ENCODE measurements at regions not wholly inside any gene's neighbourhood (a gene's known extent, or its start where the extent isn't known, plus 50 kb on each side); places are given as distances from the start of the nearest gene placed in this dataset.
"Not testable (repeated sequence)": the region's sequence is repeated elsewhere in the genome, so short reads cannot be mapped to it uniquely, and the experiment has no call there.

DNA sequence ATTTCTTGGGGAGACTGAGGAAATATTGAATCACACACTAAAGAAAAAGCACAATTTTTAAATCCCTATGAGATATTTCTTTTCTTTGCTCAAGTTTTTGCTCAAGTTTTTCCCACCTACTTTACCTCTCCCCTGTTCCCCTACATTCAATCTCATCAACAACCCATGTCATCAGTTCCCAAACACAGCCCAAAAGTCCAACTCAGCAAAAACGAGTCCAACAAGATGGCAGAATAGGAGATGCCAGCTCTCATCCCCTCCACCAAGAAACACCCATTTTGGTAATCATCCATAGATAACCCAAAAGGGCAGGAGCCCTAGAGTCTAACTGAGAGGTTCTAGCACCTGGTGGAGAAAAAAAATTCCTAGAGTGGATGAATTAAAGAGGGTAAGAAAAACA, 152.5 kb upstream of the GHITM start:
- no peak for DNase-seq (ENCODE audit: low spot score)

DNA sequence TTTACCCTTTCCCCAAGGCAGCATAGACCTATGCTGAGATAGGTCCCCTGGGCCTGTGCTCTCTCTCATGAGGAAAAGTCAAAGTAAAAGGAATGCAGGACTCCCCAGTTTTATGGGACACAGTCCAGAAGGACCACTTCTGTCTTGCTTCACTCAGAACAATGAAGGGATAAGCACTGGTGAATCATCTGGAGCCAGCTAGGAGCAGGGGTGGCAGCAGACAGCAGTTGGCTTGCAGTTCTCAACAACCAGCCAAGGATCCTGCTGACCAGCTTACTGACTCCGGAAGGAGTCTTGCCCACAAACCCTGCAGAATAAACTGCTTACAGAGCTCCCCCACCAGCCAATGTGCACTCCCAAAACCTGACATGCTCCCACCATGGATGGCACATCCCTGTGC, 152.1 kb upstream of the GHITM start:
- no peak for DNase-seq (ENCODE audit: low spot score)

DNA sequence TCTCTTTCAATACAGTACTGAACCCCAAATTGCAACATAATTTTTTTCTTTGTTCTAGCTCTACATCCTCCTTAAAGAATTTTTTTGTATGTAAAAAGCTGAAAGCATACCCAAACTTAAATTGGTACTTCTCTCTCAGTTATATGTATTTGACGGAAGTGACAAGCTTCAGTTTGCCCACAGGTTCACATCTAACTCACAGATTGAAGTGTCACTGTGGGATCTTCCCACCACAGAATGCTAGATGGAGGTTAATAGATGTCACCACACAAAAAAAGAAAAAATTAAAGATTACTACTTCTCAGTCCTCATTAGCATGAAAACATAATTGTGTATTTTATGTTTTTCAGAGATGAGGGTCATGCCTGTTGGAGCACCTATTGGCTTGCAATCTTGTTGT, 150.9 kb upstream of the GHITM start:
- no peak for DNase-seq (ENCODE audit: low spot score)

DNA sequence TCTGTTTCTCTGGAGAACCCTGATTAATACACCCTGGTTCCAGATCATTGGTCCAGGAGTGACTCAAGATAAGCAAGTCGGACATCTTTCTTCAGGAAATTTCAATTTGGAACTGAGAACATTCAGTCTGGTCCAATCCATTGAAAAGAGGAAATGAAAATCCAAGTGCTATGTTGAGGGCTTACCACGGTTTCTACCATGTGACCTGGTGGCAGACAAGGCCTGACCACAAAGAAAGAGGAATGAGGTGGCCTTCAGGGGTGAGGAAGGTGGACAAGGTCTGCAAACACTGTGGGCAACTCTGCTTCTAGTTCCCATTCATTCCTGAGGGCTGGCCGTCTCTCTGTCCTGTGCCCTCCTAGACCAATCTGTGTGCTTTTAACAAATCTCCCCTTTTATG, 149.2 kb upstream of the GHITM start:
- no peak for DNase-seq (ENCODE audit: low spot score)

DNA sequence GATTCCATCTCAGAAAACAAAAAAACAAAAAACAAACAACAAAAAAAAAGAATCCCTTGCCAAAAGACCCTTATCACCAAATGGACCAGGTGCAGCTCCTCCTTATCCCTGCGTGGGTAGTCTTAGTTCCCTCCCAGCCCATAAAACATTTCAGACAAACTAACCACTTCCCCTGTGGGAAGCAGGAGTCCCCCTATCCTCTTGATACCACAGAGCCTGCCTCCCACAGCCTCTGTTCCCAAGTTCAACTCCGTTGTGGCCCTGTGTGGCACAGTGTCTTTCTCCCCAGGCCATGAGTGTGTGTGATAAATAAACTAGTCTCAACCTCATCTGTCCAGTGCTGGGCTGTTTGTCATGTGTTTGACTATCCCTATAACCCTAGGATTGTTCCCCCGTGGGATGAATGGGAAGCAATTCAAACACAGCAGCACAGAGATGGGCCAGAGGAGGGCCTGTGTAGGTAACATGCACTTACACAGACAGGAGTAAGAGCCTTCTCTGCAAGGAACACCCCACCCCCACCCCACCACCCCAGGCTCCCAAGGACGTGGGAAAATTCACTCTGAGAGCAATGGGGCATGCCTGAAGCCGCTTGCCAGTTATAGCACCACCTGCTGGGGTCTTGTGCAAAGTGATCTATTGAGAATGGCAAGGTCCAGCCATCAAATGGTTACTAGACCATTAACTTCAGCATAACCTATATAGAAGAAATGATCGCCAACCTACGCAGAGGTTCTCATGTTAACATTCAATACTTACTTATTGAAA, 147.1 kb upstream of the GHITM start:
- peak; percentile 6 for DNase-seq (ENCODE audit: low spot score)

DNA sequence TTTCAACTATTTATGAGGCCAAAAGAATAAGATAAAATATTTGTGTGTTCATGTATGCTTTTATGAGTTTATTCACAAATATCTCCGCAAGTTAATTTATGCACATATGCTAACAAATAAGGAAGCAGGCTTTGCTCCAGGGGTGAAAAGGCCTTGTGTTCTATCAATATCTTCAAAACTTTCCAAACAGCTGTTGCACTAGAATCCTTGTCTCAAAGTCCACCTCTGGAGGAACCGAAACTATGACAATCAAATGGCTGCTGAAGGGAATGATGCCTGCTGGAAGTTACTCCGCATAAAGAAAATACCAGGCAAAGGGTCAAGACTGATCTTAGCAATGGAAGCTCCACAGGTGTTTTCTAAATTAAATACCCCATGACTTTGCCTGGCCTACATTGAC, 145.0 kb upstream of the GHITM start:
- no peak for DNase-seq (ENCODE audit: low spot score)

DNA sequence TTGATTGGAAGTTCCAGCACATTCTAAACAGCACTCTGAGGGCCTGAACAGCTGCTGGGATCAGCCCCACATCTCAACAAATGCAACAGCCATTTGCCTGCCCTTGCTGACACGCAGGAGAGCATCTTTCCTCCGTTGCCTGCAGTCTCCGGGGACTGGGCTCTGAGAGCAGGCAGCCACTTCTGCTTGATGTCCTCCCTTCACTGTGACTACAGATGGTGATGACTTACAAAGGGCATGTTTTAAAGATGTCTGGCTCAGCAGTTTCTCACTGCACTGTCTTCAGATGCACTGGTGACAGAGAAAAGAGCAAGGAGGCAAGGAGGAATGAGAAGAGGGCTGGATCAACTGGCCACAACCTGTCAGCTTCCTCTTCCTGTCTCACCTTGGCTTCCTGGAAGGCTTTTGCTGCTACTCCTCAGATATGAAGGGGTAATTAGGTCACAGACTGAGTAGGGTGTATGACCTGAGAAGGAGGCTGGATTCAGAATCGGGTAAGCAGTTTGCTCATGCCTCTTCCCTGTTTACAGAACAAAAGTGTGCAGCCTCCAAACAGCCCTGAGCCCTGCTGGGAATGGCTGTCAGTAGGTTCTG, 143.5 kb upstream of the GHITM start:
- DNase-seq (ENCODE audit: low spot score): no peak

DNA sequence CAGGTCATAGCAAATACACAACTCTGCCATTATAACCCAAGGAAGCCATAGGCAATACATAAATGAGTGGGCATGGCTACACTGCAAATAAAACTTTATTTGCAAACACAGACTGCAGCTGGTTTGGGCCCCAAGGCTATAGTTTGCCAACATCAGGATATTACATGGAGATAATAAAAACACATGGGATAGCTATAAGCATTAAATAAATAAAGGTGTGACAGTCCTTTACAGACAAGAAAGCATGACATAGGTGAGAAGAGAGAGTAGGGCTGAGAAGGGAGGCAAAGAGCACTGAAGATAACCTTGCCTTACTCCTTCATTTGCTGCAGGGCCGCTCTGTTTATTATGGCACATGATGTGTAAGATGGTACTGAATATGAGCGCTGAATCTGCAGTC, 135.1 kb upstream of the GHITM start:
- DNase-seq (ENCODE audit: low spot score): no peak

DNA sequence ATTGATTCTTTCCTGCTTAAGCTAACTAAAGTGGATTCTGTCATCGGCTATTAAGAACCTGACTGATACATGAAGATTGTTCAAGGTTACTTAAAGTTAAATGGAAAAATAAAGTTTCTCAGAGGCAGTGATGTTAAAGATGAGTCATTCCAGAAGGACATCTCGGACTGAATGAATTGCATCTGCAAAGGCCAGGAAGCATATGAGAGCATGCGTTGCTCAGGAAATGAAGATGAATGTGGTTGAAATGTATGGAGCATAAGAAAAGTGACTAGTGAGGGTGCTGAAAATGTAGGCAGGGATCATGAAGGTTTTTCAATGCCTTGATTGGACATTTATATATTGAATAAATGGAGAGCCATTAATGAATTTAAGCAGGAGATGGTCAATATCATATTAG, 133.9 kb upstream of the GHITM start:
- DNase-seq (ENCODE audit: low spot score): no peak

DNA sequence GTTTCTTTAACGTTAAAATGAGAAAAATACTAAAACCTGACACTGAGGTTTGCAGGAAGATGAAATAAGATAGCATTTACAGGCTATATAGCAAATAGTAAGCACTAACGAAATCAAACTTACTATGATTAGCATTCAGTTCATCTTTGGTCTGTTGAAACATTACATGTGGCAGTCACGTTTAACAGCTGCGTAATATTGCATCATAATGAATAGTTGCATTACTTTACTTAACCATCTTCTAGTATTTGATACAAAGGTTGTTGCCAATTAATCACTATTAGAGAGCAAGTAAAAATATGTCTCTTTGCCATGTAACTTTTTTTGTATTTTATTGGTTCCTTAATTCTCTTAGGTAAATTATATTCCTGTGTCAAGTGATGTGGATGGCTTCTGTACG, 131.8 kb upstream of the GHITM start:
- DNase-seq (ENCODE audit: low spot score): no peak

DNA sequence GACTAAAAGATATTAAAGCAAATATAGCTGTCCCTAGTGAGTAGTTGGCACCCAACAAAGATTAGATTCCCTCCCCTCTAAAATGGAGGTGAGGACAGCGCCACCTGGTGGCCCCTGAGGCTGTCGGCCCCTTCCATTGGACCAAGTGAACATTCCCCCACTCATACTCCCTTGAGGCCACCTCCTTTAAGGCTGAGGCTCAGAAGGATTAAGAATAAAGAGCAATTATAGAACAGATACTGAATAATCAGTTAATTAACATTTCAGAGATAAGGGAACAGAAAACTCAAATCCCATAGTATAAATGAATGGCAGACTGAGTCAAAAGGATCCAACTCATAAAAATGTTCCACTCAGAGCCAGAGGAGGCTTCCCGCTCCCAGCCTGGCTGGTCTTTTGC, 130.4 kb upstream of the GHITM start:
- peak; percentile 16 for DNase-seq (ENCODE audit: low spot score)

DNA sequence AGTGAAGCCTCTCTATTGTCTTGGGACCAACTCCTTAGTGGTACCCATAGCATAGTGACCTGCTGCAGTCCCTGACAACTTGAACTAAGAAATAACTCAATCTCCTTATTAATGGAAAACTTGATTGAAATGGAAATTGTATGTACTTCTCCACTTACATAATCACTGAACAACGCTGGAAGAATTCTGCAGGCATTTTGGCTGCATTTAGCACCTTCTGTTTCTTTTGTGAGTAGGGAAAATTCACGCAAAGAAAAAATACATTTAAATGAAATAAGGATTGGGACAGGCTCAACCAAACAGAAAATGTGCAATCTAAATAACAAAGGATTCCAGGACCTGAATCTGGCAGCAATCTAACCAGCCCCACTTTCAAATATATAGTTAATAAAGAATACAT, 126.9 kb upstream of the GHITM start:
- no peak for DNase-seq (ENCODE audit: low spot score)

DNA sequence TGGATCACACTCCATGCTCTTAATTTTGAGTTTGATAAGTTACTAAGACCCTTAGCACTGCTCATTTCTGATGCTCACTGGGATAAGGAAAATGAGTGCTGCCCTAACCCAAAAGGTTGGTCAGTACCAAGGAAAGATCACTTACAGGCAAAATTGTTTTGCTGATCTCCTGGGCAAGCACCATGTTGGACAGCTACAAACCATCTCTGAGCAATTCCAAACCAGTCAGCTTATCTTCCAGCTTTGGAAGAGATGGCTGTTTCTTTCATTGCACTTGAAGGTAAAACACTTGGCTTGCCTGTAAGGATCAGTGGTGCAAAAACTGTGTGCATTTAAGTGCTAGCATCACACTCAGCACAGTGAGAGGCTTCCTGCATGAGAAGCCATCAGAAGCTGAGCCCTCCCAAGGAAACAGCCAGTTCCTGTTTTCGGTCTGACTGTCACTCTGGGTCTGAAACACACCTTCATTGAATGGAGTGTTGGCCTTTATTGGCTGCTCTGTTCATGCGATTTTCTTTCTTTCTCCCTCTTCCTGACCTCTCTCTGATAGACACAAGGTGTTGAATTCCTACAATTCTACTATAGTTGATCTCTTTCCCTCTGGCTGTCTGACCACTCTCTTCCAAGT, 126.4 kb upstream of the GHITM start:
- no peak for DNase-seq (ENCODE audit: low spot score)

DNA sequence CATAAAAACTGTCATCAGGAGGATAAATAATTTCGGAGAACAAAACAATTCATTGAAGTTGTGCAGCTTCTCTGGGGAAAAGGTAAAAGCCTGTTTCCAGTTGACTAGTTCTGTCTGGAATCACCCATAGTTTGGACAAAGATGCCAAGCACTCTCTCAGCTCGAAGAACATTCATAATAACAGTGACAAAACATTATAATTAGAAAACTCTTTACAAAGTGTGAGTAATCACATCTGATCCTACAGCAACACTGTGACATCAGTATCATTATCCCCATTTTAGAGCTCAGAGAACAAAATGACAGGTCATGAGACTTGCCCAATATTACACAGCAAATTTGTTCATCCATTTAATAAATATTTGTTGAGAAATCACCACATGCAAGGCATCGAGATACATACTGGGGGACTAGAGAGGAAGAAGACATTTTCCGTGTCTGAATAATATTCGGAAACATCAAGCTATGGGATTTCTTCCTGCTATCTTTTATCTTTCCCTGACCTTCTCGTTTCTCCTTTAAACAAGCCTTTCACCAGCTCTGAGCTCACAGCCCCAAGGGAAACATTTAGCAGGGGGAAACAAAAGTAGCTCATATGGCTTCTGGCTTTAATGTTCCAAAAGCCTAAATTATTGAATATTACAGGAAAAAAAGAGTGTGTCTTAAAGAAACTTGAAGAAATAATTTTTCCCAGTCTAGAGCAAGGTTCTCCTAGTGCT, 123.3 kb upstream of the GHITM start:
- no peak for DNase-seq (ENCODE audit: low spot score)

DNA sequence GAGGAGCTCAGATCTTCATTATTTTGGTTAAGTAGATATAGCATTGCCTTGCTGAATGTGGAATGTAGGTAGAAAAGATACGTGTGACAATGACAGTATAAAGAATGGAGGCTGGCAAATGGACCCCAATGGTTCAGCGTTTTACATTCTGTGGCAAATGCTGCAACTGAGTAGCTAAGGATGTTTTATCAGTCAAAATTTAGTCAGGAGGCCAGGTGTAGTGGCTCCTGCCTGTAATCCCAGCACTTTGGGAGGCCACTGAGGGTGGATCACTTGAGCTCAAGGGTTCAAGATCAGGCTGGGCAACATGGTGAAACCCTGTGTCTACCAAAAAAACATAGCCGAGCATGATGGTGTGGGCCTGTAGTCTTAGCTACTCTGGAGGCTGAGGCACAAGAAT, 120.5 kb upstream of the GHITM start:
- no peak for DNase-seq (ENCODE audit: low spot score)

DNA sequence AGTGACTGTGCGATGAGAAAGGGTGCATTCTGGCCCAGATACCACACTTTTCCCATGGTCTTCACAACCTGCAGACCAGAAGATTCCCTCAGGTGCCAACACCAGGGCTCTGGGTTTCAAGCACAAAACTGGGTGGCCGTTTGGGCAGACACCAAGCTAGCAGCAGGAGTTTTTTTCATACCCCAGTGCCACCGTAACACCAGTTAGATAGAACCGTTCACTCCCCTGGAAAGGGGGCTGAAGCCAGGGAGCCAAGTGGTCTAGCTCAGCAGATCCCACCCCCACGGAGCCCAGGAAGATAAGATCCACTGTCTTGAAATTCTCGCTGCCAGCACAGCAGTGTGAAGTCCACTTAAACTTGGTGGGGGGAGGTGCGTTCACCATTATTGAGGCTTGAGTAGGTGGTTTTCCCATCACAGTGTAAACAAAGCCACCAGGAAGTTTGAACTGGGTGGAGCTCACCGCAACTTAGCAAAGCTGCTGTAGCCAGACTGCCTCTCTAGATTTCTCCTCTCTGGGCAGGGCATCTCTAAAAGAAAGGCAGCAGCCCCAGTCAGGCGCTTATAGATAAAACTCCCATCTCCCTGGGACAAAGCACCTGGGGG, 119.4 kb upstream of the GHITM start:
- DNase-seq (ENCODE audit: low spot score): not testable (repeated sequence)

DNA sequence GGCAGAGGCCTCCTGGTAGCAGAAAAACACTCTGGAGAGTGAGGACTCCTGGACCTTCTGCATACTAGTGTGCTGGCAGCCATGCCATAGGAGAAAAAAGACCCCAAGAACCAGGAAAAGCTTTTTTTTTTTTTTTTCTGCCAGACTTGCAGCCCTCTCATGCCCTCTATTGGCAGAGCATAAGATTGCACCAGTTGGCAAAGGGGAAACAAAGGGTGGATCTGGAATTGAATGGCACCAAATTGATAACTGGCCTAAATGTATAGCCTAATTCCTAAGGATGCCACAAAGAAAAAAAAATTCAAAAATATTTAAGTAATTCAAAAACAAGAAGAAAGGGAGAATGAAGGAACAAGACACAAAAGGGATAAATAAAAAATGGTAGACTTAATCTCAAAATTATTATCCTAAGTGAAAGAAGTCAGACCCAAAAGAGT, 112.5 kb upstream of the GHITM start:
- no peak for DNase-seq (ENCODE audit: low spot score)

DNA sequence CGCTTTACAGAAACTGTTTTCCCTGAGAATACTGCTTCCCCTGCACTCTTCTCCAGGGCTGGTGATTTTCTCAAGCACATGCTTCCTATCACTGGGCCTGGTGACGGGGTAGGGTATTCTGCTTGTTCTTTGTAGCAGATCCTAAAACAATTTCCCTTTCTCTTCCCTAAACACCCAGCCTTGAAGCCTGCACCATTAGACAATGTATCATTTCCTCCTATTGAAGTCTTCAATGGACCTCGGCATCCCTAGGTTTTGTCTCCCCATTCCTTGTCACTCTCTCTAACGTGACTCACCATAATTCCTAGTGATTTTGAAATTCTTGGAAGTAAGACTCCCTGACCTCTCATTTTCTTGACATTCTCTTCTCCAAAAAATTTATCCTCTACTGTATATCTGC, 109.5 kb upstream of the GHITM start:
- DNase-seq (ENCODE audit: low spot score): no peak

DNA sequence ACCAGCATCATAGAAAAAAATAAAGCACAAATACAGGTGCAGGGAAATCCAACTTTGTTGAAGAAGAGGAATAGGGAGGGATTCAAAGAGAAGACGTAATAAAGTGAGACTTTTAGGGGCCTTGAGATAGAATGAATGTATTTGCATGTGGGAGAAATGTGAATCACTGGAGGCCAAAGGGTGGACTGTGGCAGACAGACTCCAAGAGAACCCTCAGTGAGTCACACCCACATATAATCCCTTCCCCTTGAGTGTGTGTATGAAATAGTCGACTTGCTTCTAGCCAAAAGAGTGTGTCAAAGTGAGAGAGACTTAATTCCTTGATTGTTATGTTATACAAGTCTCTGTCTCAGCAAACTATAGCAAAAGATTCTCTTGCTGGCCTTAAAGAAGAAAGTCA, 101.3 kb upstream of the GHITM start:
- DNase-seq (ENCODE audit: low spot score): no peak

DNA sequence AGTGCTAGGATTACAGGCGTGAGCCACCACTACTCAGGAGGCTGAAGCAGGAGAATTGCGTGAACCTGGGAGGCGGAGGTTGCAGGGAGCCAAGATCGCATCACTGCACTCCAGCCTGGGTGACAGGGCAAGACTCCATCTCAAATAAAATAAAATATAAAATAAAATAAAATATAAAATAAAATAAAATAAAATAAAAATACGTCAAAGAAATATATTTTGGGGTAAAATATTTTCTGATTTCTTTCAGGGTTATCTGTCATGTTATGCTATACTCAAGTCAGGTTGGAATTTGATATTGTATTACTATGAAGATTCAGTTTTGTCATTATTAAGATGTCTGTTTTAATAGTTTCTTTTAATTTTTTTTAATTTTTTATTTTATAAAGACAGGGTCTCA, 99.4 kb upstream of the GHITM start:
- DNase-seq (ENCODE audit: low spot score): no peak

DNA sequence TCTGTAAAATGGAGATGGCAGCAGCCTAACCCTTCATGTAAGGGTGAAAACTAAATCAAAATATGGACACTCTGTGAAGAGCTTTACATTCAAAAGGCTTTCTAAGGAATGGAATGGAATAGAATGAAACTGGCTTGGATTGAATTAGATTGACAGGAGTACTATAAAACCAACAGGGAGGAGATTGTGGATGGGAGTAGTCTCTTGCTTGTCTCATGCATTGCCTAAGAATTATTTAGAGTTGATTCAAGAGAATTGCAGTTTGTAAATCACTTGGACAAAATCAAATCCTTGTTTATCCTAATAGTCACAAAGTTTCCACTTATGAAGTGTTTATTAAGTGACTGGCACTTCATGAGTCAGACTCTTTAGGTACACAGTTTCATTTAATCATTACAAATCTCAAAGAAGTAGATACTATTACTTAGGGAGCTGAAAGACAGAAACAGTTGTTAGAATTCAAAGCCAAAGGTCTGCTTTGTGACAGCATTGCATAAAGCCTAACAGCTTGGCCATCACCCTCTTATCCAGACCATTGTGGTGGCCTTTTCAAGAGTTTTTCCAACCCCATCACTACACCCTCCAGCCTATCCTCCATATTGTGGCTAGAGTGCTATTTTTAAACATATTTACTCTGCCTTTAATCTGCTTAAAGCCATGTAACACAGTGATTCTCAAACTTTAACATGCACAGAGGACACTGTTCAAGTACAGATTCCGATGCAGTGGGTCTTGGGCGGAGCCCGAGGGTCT, 91.9 kb upstream of the GHITM start:
- no peak for DNase-seq (ENCODE audit: low spot score)

DNA sequence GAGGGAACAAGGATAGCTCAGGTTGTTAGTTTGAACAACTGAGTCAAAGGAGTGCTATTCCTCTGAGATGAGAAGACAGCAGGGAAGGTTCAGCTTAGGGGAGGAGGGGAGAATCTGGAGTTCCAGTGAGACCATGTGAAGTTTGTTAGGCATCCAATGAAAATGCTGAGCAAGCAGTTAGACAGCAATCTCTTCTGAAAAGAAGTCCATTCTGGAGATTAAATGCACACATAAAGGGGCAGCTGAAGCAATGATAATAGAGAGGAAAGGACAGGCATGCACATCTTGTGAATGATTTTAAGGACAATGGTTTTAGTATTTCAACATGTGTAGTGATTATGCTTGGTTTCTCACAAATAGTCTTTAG, 89.7 kb upstream of the GHITM start:
- DNase-seq (ENCODE audit: low spot score): no peak
